ENCODE measurements at regions not wholly inside any gene's neighbourhood (a gene's known extent, or its start where the extent isn't known, plus 50 kb on each side); places are given as distances from the start of the nearest gene placed in this dataset.

DNA sequence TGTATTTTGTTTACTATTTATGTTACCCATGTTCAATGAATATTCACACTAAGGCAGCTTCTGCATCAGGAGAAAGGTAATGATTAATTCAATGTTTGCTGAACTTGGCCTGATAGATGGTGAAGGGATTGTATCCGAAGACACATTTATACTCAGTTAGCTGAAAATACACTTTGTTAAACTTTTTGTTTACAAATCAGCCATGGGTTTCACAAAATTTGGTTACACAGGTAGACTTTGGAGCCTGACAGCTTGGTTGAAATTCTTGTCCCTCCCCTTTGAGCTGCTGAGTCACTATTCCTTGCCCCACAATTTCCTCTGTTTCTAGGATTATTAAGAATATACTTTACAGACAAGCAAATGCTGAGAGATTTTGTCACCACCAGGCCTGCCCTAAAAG lies 162.6 kb downstream of the PPP1R3A start:
- no peaks in the 10 kb centered on the region for H3K79me2 ChIP-seq (ENCODE audit: control insufficient read depth, insufficient read depth, low read length)
- no peak for ATAC-seq
- no peak overlapping the region for H3K4me2 ChIP-seq (ENCODE audit: control insufficient read depth, insufficient read depth)
- H3K9ac ChIP-seq (ENCODE audit: control insufficient read depth, insufficient read depth, low read length): no peak overlapping the region
- WGBS (ENCODE audit: insufficient coverage, insufficient replicate concordance, low lambda C conversion rate, missing lambda C conversion rate): 4% methylated on average over 1 of the region's 1 CpG
- no peak for FAIRE-seq
- H3K9me3 ChIP-seq (replicated peaks; ENCODE audit: control insufficient read depth, insufficient read depth, low read length): no peaks in the 10 kb centered on the region
- no peak for DNase-seq (ENCODE audit: low read depth, low spot score)
- no peak overlapping the region for H3K27ac ChIP-seq (ENCODE audit: control insufficient read depth, insufficient read depth)
- no peak overlapping the region for H2AFZ ChIP-seq (ENCODE audit: control insufficient read depth, low read depth, low read length)
- no peak for TF ChIP-seq NR2F1 (conservative IDR thresholded peaks at IDR 0.05)
- TF ChIP-seq, protein P1, sequence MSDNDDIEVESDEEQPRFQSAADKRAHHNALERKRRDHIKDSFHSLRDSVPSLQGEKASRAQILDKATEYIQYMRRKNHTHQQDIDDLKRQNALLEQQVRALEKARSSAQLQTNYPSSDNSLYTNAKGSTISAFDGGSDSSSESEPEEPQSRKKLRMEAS (IDR thresholded peaks at IDR 0.05; ENCODE audit: low read depth, low read length): no peak
- TF ChIP-seq FOXK2 (IDR thresholded peaks at IDR 0.05): no peak
- TF ChIP-seq E4F1 (IDR thresholded peaks at IDR 0.05; ENCODE audit: borderline replicate concordance, partially characterized antibody): no peak
- no peak for TF ChIP-seq POU2F2 (IDR thresholded peaks at IDR 0.05; ENCODE audit: borderline replicate concordance, low read depth, low read length)
- no peak for TF ChIP-seq IRF3 (IDR thresholded peaks at IDR 0.05)
- TF ChIP-seq SMARCA5 (IDR thresholded peaks at IDR 0.05): no peak
- no peak for TF ChIP-seq TARDBP (IDR thresholded peaks at IDR 0.05; ENCODE audit: borderline replicate concordance)
- TF ChIP-seq BCL11A (IDR thresholded peaks at IDR 0.05; ENCODE audit: low read depth, low read length): no peak
- no peaks in the 10 kb centered on the region for H3K27me3 ChIP-seq (replicated peaks in 1 of 2; ENCODE audit: control insufficient read depth in 2 of 2, insufficient read depth in 2 of 2, low read length in 1 of 2)
- no peaks in the 10 kb centered on the region for H3K36me3 ChIP-seq (ENCODE audit: control insufficient read depth in 2 of 2, insufficient read depth in 2 of 2, low read length in 1 of 2)
- H3K4me3 ChIP-seq: no peak overlapping the region
- ChIA-PET POLR2A (no interaction called here), RAD21 (ENCODE audit: unreplicated experiment) (no interaction called here), CTCF (no interaction called here), SMC1A (ENCODE audit: uncharacterized antibody, unreplicated experiment) (no interaction called here)
- BruUV-seq (replicated peaks): no TSS peak
- no peaks in the 10 kb centered on the region for H4K20me1 ChIP-seq (ENCODE audit: control insufficient read depth, insufficient read depth)
- no peaks in the 10 kb centered on the region for H3K4me1 ChIP-seq (ENCODE audit: control insufficient read depth, insufficient read depth, low read length)
- intact Hi-C loops (cut with micrococcal nuclease; ENCODE audit: unreplicated experiment) (no loop called here), in situ Hi-C loops (cut with MboI) (no loop called here)
